Stomach (tissue), 4 donors: ENCODE measurements at regions not wholly inside any gene's neighbourhood (a gene's known extent, or its start where the extent isn't known, plus 50 kb on each side); places are given as distances from the start of the nearest gene placed in this dataset.

Source experiments
- CTCF ChIP-seq, 7 experiments: fragments of 450-650 bp in 4 of 7; fragments of 200-600 bp in 3 of 7; sonication (generic) in 3 of 7; IDR thresholded peaks; one replicate each; pipeline ENCODE4 v1.5.1; 2016 to 2019; ENCODE audit warnings: antibody characterized with exemption in 7 of 7, control low read depth in 2 of 7, mild to moderate bottlenecking in 1 of 7
- EP300 ChIP-seq: sonication (generic); formaldehyde crosslinking; IDR thresholded peaks from one replicate; pipeline ENCODE4 v1.6.1; 2017; ENCODE audit warnings: antibody characterized with exemption
- POLR2A ChIP-seq, 4 donors: fragments of 450-650 bp; IDR thresholded peaks; one replicate each; pipeline ENCODE4 v1.6.1; 2016; ENCODE audit warnings: antibody characterized with exemption in 4 of 4, control low read depth in 2 of 4, mild to moderate bottlenecking in 1 of 4, moderate library complexity in 1 of 4
- POLR2AphosphoS5 ChIP-seq, 3 donors: sonication (generic); formaldehyde crosslinking; IDR thresholded peaks; one replicate each; pipeline ENCODE4 v1.6.1; 2016; ENCODE audit warnings: antibody characterized with exemption in 3 of 3

- TF ChIP-seq CTCF (IDR thresholded peaks at IDR 0.05) (no peak), POLR2AphosphoS5 (IDR thresholded peaks at IDR 0.05) (no peak), EP300 (no peak), POLR2A (IDR thresholded peaks at IDR 0.05) (no peak)
Measured at GRCh38 chr14:55832974-55833373, 253.0 kb downstream of the KTN1 start.
